ENCODE measurements at regions not wholly inside any gene's neighbourhood (a gene's known extent, or its start where the extent isn't known, plus 50 kb on each side); places are given as distances from the start of the nearest gene placed in this dataset.

DNA sequence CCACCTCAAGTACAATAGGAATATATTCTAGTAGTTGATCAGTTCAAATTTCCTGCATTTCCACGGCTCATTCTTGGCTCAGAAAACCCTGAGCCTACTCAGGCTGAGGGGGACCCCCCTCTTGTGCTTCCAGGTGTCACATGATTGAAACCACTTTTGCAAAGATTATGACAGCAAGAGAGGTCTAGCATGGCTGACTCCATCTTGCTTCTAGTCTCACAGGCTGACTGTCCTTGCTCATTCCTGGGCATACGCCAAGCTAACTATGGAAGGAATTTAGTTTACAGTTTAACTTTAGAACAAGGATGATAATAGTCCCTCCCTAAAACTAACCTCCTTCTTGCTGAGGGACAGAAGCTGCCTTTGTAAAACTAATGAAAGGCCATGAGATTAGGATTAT is 154.1 kb downstream of the SNX18 start:
- no peak for DNase-seq

- peak; percentile 27 for DNase-seq
Observed at GRCh38 chr5:54671111-54671531, 153.6 kb downstream of the SNX18 start.

GRCh38 chr5:54670281-54670680 is 152.7 kb downstream of the SNX18 start:
- no peak for DNase-seq

DNA sequence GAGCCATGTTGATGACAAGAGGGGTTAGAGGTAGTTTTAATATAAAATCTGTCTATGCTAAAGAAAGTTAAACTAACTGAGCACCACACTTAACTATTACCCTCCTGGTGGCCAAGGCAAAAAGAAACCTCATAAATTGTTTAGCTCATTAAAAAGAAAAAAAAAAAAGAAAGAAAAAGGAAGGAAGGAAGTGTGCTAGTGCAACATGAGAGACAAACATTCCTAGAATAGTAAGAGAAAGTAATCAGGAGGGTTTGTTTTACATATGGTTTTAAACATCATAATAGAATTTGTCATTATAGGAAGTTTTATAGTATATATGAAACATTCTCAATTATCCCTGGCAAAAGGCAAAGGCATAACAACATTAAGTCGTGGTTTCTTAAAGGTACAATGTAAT is 152.3 kb downstream of the SNX18 start:
- DNase-seq = no peak

DNA sequence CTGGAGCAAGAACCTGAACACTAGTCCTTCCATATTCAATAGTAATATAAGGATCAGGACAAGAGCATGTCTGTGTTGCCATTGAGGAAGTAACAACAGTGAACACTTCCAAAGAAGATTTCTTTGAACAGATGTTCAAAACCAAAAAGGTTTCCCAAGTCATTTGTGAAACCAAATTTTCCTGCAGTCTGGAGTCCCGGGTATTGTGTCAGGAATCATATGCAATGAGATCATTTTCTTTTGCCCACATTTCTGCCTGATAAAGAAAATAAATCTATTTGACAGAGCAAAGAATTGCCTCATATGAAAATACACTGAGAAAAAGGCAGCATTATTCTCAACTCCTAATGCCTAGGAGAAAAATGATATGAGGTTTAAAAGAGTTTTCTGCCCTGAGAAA is 151.7 kb downstream of the SNX18 start:
- DNase-seq = no peak

- no peak for DNase-seq
Observed at GRCh38 chr5:54668096-54668495, 150.5 kb downstream of the SNX18 start.

GRCh38 chr5:54667136-54667535 is 149.6 kb downstream of the SNX18 start:
- DNase-seq = no peak

- peak; percentile 54 for DNase-seq
Observed at GRCh38 chr5:54663866-54664265, 146.3 kb downstream of the SNX18 start.

- DNase-seq = no peak
Observed at GRCh38 chr5:54661111-54661510, 143.6 kb downstream of the SNX18 start.

- DNase-seq = peak; percentile 82
Observed at GRCh38 chr5:54659700-54660131, 142.2 kb downstream of the SNX18 start.

DNA sequence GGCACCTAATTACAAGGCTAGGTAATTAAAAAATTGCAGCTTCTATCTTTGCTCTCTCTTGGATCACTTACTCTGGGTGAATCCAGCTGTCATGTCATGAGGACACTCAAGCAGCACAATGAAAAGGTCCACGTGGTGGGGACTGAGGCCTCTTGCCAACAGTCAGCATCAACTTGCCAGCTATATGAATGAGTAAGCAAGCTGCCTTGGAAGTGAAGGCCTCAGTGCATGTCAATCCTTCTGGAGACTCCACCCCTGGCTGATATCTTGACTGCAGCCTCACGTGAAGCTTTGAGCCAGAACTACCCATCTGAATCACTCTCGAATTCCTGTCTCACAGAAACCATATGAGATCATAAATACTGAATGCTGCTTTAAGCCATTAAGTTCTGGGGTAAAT is 140.5 kb downstream of the SNX18 start:
- DNase-seq = no peak

GRCh38 chr5:54656261-54656728 is 138.7 kb downstream of the SNX18 start:
- no peak for DNase-seq

GRCh38 chr5:54655761-54656160 is 138.2 kb downstream of the SNX18 start:
- no peak for DNase-seq

DNA sequence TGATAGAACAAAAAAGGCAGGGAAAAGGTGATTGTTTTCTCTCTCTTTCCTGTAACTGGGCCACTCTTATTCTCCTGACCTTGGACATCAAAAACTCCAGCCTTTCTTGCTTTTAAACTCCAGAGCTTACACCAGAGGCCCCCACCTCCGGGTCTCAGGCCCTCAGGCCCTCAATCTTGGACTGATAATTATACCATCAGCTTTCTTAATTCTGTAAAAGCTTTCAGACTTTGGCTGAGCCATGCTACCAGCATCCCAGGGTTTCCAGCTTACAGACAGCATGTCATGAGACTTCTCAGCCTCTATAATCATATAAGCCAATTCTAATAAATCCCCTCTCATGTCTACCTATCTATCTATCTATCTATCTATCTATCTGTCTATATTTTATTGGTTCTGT is 137.7 kb downstream of the SNX18 start:
- no peak for DNase-seq

DNA sequence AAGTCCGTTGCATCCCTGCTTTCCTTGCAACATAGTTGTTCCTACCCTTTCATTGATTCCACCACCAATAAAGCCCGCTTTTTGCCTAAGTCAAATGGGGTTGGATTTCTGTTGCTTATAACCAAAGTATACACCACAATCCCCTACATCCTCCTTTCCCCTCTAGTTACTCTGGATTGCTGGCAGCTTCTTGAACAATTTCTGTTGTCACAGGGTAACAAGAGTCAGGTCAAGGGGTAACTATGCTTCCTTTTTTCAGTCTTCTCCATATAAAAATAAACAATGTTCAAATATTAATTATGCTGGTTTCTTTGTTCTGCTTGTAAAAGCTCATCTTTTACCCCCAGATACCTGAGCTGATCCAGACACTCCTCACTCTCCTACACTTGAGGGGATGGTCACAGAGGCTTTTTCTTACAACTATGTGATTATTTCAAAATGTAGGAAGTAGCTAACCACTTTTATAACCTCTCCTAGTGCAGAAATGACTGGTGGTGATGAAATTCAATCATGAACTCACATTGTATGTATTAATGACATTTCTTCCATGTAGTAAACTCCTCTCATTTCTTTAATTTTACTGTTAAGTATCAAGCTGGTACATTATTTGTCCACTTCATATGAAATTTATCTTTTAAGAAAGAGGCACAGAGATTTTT is 136.5 kb downstream of the SNX18 start:
- no peak for DNase-seq

DNA sequence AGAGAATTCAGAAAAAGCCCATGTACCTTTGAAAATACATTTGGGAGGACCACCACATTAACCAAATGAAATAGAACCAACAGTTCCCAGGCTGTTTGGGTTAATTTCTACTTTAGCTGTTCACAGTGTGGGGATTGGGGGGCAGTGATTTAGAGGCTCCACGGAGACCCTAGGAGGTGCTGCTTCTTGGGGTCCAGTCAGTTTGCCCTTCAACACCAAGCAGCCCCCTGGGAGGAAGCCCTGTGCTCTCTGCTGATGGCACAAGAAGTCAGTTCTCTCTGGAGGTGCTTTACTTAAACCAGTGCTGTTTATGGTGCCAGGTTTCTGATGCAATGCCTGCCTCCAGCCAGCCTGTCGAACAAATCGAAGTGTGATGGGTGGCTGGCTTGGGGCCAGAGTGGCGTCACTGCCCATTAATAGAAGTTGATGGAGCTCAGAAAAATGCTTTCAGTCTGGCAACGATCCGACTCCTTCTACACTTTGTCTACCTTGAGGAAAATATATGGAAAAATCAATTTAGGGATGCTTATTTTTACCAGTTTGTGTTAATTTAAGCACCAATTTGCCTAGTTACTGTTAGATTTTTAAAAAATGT is 134.0 kb downstream of the SNX18 start:
- peak; percentile 57 for DNase-seq

DNA sequence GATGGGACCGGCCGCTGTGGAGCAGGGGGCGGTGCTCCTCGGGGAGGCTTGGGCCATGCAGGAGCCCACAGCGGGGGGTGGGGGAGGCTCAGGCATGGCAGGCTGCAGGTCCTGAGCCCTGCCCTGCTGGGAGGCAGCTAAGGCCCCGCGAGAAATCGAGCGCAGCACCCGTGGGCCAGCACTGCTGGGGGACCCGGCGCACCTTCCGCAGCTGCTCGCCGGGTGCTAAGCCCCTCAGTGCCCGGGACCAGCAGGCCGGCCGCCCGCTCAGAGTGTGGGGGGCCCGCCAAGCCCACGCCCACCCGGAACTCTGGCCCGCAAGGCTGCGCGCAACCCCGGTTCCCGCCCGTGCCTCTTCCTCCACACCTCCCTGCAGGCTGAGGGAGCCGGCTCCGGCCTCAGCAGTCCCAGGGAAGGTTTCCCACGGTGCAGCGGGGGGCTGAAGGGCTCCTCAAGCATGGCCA is 131.5 kb downstream of the SNX18 start:
- no peak for DNase-seq

GRCh38 chr5:54646356-54647101 is 129.0 kb downstream of the SNX18 start:
- peak; percentile 85 for DNase-seq

GRCh38 chr5:54645882-54646355 is 128.4 kb downstream of the SNX18 start:
- peak; percentile 61 for DNase-seq

DNA sequence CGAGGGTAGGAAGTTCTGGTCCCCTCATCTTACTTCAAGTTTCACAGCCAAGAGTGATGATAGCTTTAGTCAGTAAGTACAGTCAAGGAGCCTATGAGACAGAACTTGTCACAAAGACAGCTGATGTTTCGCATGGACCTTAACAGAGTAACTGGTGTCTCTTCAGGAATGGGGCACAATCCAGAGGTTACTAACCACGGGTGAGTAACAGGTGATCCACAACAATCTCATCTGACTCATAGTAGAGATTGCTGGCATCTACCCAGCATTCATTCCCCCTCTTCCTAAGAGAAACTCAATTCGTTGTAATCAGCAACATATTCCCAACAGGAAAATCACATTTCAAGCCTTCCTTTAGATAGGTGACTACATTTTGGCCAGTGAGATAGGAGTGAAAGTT is 126.7 kb downstream of the SNX18 start:
- DNase-seq = no peak

DNA sequence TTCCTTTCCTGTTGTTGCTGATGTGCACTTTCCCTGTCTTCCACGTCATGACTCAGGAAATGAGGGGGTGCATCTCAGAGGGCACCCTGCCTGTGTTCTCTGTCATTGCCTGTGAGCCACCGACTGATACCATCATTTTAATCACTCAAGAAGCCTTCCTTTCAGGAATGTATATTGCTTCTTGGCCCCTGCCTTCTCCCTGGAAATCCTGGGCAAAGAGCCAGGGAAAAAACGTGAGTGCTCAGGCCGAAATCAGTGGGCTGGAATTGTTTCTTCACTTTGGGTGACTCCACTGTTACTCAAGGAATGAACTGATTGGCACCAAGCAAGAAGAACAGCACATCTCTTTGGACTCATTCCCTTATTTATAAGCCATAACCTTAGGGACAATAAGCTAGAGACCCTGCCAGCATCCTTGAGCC is 126.1 kb downstream of the SNX18 start:
- no peak for DNase-seq

DNA sequence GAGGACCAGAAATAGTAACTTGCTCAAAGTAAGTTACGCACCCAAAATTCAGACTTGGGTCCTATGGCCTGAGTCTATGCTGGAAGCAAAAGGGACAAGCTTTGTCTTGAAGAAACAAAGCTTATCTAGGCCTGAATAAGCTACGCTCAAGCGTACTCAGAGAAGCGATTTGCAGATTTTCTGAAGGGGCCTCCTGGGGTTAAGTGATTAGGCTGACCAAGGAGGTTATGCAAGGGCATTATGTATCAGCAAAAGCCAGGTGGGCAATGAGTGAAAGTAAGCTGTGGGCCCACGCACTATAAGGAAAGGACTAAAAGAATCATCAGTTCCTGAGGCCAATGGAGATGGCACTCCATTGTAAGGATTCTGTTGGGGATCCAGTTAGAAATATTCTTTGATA is 122.1 kb downstream of the SNX18 start:
- no peak for DNase-seq

- no peak for DNase-seq
Observed at GRCh38 chr5:54638106-54638505, 120.5 kb downstream of the SNX18 start.

GRCh38 chr5:54637654-54638053 is 120.1 kb downstream of the SNX18 start:
- peak; percentile 80 for DNase-seq
